RCC 7860 (cell line): ENCODE measurements at regions not wholly inside any gene's neighbourhood (a gene's known extent, or its start where the extent isn't known, plus 50 kb on each side); places are given as distances from the start of the nearest gene placed in this dataset.

Experiments
- DNase-seq: peaks from one replicate; pipeline ENCODE4 v3.0.0-alpha.2; 2015; ENCODE audit warnings: low spot score
- FAIRE-seq: peaks from 2 replicates; lab custom pipeline; 2012; peaks lifted over from hg19 to GRCh38; lab: Jason Lieb, UNC

DNA sequence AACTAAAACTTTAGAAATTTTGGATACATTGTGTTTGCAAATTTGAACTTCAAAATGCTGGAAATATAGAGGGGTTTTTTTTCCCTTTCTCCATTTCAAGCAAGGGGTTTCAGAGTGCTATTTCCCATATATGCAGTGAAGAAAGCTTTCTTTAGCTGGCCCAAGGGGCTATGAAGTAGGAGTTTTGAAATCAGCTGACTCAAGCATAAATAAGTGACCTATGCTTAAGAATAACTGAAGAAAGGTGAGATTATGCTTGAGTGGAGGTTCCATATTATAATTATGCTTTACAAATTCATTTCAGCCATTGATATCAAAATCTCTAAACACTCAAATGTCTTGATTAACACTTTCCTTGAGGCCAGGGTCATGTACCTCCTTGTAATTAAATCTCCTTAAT is 51.0 kb upstream of the RBBP8 start:
- FAIRE-seq (no peak), DNase-seq (no peak)

GRCh38 chr18:22883179-22883578 is 49.9 kb upstream of the RBBP8 start:
- DNase-seq (no peak), FAIRE-seq (no peak)
